GM19438 (cell line): ENCODE measurements at regions not wholly inside any gene's neighbourhood (a gene's known extent, or its start where the extent isn't known, plus 50 kb on each side); places are given as distances from the start of the nearest gene placed in this dataset.

Experiments used
- ATAC-seq: cut with Tn5 transposase; IDR thresholded peaks from one replicate; pipeline ENCODE4 v1.9.1; 2021; ENCODE audit warnings: low read depth; ENCODE audit not compliant: unreplicated experiment

- no peak for ATAC-seq
These were observed 50.4 kb upstream of the PPM1B start for GRCh38 chr2:44118257-44118656.
